ENCODE measurements at regions not wholly inside any gene's neighbourhood (a gene's known extent, or its start where the extent isn't known, plus 50 kb on each side); places are given as distances from the start of the nearest gene placed in this dataset.
"Not testable (repeated sequence)": the region's sequence is repeated elsewhere in the genome, so short reads cannot be mapped to it uniquely, and the experiment has no call there.

DNA sequence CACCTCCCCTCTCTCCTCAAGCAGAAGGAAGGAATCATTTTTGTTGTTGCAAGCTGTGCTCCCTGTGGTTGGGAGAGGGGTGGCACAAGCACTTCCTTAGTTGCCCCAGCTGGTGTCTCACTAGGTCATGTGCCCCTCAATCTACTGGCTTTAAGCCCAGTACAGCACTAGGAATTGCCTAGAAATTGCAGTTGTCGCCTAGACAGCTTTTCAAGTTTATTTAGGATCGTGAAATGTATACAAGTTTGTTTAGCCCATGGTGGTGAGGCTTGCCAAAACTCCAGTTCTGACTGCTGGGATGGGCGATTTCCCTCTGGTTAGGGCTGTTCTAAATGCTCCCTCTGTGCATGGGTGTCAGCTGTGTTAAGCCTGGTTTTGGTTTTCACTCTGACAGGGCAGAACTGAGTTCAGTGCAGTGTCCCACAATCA, 126.8 kb upstream of the ZNF644 start:
- no peak for DNase-seq

DNA sequence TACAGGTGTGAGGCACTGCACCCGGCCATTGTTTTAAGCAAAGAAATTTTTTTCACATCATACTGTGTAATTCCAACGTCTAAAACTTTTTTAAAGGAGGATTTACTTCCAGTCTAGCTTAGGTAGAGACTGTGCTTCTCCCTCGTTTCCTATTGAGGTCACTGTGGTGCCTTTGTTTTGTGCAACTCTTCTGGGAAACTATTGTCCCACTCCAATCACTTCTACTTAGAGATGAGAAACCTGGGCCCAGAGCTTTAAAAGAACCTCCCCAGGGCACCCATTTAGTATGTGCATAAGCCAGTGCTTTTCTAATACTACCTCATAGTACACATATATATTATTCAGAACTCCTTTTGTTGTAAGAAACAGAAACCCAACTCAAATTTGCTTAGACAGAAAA, 120.0 kb upstream of the ZNF644 start:
- DNase-seq, result no peak

DNA sequence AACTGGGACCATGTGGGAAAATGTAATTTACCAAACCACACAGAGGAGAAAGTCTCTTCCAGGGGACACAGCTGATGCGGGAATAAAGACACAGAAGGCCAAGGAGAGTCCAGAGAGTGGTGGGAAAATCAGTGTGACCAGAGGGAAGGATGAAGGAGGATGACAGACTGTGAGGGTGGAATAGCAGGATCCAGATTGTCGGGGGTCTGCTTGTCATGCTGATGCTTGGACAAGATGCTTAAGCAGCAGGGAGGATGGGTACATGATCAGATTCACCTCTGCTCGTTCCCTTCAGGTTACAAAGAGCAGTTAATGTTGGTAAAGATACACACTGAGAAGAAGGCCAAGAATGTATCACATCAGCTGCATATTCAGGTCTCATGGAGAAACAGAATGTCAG, 117.1 kb upstream of the ZNF644 start:
- DNase-seq, result no peak

DNA sequence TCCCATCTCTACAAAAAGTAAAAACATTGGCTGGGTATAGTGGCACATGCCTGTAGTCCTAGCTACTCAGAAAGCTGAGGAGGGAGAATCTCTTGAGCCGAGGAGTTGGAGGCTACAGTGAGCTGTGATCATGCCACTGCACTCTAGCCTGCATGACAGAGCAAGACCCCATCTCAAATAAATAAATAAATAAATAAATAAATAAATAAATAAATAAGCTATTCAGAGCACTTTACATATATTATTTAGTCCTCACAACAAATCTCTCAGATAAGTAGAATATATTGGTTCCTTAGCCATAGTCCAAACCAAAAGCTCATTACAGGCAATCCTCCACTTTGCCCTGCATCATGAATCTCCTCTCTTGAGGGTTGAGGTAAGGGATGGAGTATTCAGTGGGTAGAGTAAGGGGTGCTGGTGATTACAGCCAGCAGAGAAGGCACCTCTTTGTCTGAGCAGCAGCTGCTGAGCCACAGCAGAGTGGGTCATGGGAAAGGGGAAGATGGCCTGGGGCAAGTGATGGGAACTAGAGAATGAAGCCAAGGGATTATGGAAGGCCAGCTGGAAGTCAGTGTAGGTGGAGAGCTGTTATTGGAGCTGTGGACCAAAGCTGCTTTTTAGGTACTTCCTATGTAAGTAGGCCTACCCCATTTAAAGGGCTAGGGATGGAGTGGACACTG, 115.5 kb upstream of the ZNF644 start:
- no peak for DNase-seq

DNA sequence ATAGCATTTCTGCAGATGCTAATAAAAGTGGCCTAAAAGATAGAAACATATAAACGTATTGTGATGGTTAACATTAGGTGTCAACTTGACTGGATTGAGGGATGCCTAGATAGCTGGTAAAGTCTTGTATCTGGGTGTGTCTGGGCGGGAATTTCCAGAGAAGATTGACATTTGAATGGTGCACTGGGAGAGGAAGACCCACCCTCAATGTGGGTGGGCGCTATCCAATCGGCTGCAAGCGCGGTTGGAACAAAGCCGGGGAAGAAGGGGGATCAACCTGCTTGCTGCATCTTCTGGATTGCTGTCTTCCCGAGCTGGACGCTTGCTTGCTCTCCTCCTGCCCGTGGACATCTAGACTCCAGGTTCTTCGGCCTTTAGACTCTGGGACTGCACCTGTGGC, 114.0 kb upstream of the ZNF644 start:
- no peak for DNase-seq

DNA sequence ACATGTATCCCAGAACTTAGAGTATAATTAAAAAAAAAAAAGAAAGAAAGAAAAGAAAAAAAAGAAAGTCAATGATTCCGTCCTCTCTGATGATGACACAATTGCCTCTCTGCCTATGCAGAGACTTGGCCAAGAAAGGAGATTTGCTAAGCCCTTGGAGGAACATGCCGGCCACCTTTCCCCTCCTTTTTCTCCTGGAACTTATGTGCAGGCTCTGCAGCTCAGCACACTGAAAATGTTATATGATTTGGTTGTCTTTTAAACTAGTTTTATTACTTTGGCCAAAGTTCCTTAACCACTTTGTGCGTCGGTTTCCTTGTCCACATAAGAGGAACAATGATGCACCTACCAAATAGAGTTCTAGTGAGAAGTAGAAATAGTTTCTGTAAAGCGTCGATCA, 111.4 kb upstream of the ZNF644 start:
- DNase-seq, result no peak

DNA sequence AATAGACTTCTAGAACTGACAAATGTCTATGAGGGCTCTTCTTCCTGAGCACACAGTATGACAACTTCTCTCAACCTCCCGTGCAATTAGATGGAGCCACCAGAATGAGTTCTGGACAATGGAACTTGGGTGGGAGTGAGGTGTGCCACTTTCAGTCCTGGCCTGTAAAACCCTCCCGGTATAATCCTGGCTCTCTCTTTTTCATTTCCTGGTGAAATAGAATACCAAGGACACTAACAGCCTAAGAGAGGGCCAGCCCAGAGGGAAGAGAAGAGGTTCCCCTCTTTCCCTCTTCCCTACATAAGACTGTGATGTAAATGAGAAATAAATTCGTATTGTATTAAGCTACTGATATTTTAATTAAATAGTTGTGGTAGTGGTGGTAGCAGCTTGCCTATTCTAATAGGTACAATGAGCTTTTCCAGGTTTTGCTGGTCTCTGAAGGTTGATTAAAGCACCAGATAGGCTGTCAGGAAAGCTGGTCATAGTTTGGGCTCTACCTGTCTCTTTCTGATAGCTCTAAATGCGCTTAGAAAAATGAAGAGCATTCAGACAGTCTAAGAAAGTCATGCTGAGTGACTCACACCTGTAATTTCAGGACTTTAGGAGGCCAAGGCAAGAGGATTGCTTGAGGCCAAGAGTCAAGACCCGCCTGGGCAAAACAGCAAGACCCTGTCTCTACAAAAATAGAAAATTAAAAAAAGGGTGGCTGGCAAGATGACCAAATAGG, 108.6 kb upstream of the ZNF644 start:
- DNase-seq, result no peak

DNA sequence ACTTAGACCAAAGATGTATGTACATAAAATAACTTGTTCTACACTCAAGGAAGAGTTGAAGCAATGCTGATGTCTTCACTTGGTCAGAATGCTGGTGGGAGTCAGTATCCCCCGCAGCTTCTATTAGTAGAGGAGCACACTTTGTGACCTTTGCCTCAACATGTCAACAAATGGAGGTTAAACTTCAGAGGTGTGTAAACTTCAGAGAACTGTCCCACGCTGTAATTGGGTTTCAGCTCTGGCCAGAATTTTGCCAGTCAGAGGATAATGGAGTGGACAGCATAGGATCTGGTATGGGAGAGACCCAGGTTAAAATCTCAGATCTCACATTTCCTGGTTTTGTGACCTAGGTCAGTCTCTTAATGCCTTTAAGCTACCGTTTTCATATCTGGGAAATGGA, 107.6 kb upstream of the ZNF644 start:
- DNase-seq, result no peak

DNA sequence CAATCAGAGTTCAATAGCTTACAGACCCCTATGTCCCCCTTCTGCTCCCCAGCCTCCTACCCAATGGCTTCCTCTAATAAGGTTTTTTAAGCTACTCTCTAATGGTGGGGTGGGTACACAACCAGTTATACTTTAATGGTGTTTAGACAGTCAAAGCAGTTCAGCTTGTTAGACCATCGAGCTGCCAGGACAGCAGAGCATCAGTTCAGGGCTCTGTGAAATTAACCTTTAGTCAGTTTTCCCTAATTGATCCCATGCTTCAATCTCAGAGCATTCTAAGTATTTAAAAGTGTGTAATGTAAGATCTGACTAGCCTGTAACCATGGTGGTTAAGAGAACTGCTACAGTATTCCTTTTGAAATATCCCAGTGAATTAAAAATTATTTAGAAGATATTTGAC, 107.2 kb upstream of the ZNF644 start:
- no peak for DNase-seq

DNA sequence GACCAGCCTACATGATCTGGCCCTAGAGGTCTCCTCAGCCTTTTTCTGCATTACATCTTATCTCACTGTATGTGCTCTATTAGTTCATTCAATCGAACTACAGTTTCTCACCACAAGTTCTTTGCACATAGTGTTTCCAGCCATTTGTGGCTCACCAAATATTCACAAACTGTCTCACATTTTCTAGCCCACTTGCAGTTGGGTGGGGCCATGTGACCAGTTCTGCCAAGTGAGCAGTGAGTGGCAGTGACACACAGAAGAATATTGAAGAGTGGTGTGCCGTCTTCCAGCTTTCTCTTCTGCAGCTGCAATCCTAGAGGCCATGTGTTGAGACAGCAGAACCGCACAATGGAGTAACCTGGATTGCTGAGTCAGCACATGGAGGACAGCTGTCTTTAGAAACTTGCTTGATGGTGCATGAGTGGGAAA, 103.2 kb upstream of the ZNF644 start:
- DNase-seq, result no peak

DNA sequence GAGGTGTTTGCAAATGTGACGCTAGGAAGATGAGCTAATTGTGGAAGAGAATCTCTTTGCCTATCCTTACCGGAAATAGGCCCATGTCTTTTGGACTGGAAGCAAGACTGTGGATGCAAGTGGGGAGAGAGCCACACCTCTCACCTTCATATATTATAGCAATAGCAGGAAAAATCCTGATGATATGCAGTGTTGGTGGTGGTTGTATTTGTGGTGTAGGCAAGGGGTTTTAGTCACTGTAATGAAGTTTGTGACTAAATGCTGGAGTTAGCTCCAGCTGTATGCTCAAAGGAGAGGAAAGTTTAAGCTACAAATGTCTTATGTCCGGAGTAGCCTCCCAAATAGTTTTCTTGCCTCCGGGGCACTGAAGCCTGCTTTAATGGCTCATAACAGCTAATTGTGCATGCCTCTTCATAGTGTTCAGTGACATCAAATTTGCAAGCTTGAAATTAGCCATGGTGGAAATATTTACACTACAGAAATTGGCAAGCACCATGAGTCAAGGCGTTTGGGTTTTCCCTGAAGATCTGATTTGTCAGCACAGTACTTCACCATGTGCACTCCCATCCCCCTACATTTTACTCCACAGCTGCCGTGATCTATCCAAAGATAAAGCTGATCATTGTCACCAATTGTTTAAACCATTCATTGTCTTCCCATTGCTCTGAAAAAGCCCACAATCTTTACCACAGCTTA, 102.6 kb upstream of the ZNF644 start:
- no peak for DNase-seq

DNA sequence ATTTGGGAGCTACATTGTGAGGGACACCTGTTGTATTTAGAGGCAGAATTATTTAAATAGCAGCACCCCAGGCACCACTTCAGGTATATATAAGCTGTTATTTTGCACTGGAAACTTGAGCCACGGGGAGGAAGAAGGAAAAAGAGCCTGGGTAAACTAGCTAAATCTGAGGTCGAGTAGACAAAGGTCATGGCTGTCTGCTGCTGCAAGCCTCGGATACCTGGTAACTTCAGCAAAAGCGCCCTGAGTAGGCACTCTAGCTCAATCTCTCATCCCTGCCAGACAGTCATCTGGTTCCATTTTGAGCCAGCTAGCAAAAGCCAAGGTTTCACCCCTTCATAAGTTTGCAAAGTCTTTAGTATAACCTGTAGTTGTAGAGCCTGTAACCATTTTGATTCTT, 101.9 kb upstream of the ZNF644 start:
- DNase-seq, result no peak

DNA sequence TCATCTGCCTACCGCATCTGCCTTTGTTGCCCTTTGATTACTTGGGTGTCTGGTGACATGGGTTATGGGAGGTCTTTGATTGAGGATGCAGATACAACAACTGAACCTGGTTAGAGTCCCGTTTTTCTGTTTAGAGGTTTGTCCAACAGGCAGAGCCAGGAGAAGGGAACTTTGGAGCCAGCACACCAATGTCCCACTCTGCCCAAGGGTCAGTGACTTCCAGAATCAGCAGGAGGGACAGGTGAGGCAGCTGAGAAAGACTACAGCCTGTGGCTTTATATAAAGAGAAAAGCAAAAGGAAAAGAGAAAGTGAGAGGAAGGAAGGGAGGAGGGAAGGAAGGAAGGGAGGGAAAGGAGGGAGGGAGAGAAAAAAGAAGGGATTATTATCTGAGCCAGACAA, 101.5 kb upstream of the ZNF644 start:
- DNase-seq, result no peak

DNA sequence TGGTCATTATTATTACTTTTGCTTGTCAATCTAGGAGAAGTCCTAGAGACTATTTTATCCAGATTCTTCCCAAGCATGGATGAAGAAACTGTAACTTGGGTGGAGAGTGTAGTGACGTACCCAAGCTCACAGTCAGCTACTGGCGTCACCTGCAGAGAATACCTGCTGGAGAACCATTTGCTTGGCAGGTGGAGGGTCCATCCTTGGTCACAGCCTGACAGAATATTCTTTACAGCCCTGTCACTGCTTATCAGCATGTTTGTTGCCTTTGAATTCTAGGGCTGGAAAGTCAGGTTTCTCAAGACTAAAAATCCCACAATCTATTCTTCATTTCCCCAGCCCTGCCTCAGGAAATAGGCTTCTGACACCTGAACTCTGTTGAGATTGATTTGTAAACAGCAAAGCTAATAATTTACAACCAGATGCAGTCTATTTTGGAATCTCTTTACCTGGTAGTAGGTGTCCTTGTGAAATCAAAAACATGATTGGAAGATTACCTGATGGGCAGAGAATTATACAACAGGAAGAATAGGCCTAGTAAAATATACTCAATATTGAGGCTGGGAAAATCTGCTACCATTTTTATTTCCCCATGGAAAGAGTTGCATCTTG, 100.4 kb upstream of the ZNF644 start:
- DNase-seq, result no peak

DNA sequence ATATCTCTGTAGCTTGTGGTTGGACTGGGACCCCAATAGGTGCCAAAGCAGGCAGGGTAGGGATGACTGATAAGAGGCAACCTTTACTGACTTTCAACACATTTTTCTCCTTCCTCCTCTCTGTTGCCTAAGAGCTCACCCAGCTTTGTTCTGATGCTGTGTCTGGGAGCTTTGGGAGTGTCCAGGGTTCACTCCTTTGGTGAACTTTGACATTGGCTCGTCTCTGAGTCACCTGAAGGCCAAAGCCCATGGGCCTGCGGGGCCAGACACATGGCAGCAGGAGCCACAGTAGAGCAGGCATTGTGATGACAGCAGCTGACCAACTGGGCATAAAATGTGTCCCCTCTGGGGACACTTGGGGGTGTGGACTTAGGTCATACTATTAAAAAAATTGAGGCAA, 99.5 kb upstream of the ZNF644 start:
- no peak for DNase-seq

DNA sequence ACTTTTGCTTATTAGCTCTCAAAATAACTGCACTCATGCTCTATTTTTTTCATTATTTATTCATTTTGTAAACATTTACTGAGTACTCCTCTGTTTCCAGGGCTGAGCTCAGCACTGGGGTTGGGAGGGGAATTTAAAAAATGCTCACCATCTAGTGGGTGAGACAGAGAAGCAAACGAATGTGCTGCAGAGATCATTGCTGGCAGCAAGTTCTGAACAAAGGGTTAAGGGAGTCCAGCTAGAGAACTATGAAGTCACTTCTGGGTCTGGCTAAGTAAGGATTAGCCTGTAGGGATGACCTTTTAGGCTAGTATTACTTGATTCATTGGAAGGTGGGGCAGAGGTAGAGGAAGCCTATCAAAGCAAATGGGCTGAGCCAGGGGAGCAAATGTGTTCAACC, 99.1 kb upstream of the ZNF644 start:
- no peak for DNase-seq

DNA sequence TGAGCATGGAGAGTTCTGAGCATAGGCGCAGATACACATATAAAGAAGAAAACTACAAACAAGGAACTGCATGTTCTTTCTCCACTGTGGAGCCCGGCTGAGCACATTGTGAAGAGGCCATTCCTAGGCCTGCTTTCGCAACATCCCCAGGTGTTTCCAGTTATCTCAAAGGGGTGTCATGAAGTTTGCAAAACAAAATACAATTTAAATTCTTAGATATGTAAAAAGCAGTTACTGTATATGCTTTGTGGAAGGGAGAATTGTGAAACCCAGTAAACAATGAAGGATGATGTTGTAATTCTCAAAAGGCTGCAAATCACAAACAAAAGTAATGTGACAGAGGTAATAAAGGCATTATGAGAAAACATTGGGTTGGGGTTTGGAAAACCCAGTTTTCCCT, 98.6 kb upstream of the ZNF644 start:
- DNase-seq, result no peak

DNA sequence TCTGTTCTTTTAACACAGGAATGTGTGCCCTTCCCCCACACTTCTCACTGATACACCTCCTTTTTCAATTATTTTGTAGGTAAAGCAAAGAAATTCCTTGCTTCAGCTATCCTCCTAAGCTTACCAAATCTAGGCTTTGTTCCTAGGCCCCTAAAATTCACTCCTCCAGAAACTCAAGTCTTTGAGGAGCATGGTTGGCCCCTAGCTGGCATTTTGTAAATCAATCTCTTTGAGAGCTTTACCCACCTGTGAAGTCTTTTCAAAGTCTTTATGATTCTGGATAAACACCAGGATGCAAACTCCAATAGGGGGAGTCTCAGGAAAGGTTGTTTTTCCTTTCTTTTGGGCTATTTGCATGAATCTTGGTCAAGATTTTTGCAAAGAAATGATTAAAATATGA, 82.9 kb upstream of the ZNF644 start:
- DNase-seq, result no peak

DNA sequence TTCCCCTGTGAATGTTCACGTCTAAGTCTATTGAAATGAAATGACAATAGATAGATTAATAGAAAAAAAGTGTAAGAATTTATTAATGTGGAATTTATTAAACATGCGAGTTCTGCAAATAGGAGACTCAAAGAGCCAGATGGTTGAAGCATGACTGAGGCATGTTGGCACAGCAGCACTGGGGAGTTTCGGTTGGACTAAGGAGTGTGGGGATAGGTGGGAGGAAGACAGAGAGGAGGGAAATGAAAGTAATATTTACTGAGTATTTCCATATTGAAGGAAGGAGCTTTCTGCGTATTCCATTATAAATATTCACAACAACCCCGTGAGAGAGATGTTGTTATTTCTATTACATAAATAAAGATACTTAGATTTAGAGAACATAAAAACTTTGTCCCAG, 79.5 kb upstream of the ZNF644 start:
- no peak for DNase-seq

DNA sequence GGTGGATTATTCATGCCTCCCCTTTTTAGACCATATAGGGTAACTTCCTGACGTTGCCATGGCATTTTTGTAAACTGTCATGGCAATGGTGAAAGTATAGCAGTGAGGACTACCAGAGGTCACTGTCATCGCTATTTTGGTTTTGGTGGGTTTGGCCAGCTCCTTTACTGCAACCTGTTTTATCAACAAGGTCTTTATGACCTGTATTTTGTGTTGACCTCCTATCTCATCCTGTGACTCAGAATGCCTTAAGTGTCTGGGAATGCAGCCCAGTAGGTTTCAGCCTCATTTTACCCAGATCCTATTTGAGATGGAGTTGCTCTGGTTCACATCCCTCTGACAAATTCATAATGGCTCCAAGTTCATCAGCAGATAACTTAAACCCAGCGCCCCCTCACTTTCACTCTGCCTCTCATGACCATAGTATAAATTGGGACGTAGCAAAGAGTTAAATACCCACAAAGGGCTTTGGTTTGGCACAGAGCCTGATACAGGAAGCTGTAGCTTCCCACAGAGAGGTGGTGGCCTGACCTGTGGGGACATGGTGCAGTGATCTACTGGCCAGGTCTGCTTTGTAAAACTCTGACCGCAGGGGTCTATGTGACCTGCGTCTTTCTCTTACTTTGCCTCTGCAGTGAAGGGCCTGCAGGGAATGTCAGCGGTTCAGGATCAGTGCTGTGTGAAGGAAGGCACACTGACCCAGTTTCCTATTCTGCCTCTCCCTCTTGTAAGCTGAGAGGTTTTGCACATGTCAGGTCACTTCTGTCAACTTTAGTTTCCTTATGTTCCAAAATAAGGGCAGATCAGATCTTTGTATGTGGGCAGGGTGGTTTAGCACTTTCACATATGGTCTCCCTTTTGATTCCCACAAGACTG, 78.1 kb upstream of the ZNF644 start:
- no peak for DNase-seq

DNA sequence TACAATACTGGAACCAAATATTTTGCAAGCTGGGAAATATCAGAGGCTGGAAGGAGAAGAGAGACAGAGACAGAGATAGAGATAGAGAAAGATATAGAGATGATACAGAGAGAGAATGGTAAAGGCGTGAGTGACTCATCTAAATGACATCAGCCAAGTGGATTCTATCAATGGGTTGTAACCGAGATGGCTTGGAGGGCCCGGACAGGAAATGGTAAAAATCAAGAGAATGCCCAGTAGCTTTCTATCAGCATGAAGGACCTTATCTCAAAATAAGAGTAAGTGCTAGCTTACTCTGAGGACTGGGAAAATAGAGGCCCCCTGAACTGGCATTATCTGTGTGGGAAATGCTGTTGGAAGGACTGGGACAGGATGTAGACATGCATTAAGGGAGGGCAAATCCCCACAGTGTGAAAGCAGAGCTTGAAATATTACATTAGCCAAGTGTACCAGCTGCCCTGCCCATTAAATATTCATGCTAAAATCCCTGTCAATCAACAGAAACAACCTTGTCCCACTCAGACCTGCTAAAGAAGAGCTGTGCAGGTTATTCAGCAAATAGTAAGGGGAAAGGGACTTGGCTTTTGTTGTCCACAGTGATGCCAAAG, 76.6 kb upstream of the ZNF644 start:
- DNase-seq, result no peak

DNA sequence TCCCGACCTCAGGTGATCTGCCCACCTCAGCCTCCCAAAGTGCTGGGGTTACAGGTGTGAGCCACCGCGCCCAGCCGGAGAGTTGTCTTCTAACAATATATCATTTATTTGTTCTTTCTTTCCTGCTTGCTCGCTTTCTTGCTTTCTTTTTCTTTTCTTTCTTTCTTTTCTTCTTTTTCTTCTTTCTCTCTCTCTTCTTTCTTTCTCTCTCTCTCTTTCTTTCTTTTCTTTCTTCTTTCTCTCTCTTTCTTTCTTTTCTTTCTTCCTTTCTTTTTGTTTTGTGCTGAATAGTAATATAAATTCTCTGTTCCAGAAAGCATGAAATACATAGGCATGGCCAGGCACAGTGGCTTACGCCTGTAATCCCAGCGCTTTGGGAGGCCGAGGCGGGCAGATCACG, 73.5 kb upstream of the ZNF644 start:
- not testable (repeated sequence) for DNase-seq

Data from SW 1271 (cell line).